ENCODE measurements at regions not wholly inside any gene's neighbourhood (a gene's known extent, or its start where the extent isn't known, plus 50 kb on each side); places are given as distances from the start of the nearest gene placed in this dataset.

- TF ChIP-seq, protein P1, sequence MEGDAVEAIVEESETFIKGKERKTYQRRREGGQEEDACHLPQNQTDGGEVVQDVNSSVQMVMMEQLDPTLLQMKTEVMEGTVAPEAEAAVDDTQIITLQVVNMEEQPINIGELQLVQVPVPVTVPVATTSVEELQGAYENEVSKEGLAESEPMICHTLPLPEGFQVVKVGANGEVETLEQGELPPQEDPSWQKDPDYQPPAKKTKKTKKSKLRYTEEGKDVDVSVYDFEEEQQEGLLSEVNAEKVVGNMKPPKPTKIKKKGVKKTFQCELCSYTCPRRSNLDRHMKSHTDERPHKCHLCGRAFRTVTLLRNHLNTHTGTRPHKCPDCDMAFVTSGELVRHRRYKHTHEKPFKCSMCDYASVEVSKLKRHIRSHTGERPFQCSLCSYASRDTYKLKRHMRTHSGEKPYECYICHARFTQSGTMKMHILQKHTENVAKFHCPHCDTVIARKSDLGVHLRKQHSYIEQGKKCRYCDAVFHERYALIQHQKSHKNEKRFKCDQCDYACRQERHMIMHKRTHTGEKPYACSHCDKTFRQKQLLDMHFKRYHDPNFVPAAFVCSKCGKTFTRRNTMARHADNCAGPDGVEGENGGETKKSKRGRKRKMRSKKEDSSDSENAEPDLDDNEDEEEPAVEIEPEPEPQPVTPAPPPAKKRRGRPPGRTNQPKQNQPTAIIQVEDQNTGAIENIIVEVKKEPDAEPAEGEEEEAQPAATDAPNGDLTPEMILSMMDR (IDR thresholded peaks at IDR 0.05): no peak
- H3K4me3 ChIP-seq: no peak overlapping the region
- H3K27me3 ChIP-seq (ENCODE audit: low read depth): no peaks in the 10 kb centered on the region
- no peaks in the 10 kb centered on the region for H3K9me3 ChIP-seq
- DNase-seq (no peak), ATAC-seq (no peak)
- H3K4me1 ChIP-seq: no peaks in the 10 kb centered on the region
- intact Hi-C loops (cut with DNase I): no loop called here
- no peak overlapping the region for H3K27ac ChIP-seq
- no peaks in the 10 kb centered on the region for H3K36me3 ChIP-seq
Observed at GRCh38 chr1:226788965-226789364, 49.9 kb upstream of the ITPKB start.
